Activated T-helper 2 cell treated with anti-CD3 and anti-CD28 coated beads, Interferon-gamma antibody, Interleukin-2, Interleukin-4, amounts not matched to agents 10 μg/mL and 5 μg/mL and 100 μg/mL, durations not matched to agents 14 hours and 24 hours and 36 hours (primary cell): ENCODE measurements at regions not wholly inside any gene's neighbourhood (a gene's known extent, or its start where the extent isn't known, plus 50 kb on each side); places are given as distances from the start of the nearest gene placed in this dataset.
"Not testable (repeated sequence)": the region's sequence is repeated elsewhere in the genome, so short reads cannot be mapped to it uniquely, and the experiment has no call there.

Source experiments
- DNase-seq: peaks from one replicate; pipeline ENCODE4 v3.0.0; 2021; ENCODE audit warnings: low spot score
- H3K27ac Mint-ChIP-seq: one replicate; pipeline ENCODE4 v1.8.0; 2021; ENCODE audit warnings: mixed read lengths
- H3K27me3 Mint-ChIP-seq: one replicate; pipeline ENCODE4 v1.8.0; 2021; ENCODE audit warnings: low read depth, mixed read lengths
- H3K36me3 Mint-ChIP-seq: one replicate; pipeline ENCODE4 v1.8.0; 2021; ENCODE audit warnings: low read depth, mixed read lengths
- H3K4me1 Mint-ChIP-seq: one replicate; pipeline ENCODE4 v1.8.0; 2021; ENCODE audit warnings: low read depth, mixed read lengths
- H3K4me3 Mint-ChIP-seq: one replicate; pipeline ENCODE4 v1.8.0; 2021; ENCODE audit warnings: low read depth, mild to moderate bottlenecking, moderate library complexity, mixed read lengths
- H3K9me3 Mint-ChIP-seq: one replicate; pipeline ENCODE4 v1.8.0; 2021; ENCODE audit warnings: mixed read lengths
- intact Hi-C: fragments of 100-400 bp; cut with micrococcal nuclease; formaldehyde crosslinking; loops from one replicate; pipeline ENCODE4 v1.15.1; 2023

- intact Hi-C loops: loop anchor here (5.0 to 10.0 kb wide), 5 partner anchors 114 to 436 kb away; no protein-coding TSS in a partner anchor
- Mint-ChIP-seq H3K9me3 (peaks cover 11% of the 10 kb centered on the region), H3K27ac (no peak overlapping the region), H3K36me3 (no peaks in the 10 kb centered on the region), H3K4me3 (no peak overlapping the region), H3K27me3 (peaks cover 4% of the 10 kb centered on the region), H3K4me1 (peaks cover 23% of the 10 kb centered on the region)
- no peak for DNase-seq
Observed at GRCh38 chr10:4240608-4241197, 455.7 kb upstream of the KLF6 start.

- no peak overlapping the region for H3K27ac Mint-ChIP-seq
- H3K4me3 Mint-ChIP-seq: no peak overlapping the region
- H3K27me3 Mint-ChIP-seq: peaks cover 9% of the 10 kb centered on the region
- peaks cover 18% of the 10 kb centered on the region for H3K4me1 Mint-ChIP-seq
- H3K36me3 Mint-ChIP-seq: no peaks in the 10 kb centered on the region
- peaks cover 11% of the 10 kb centered on the region for H3K9me3 Mint-ChIP-seq
- intact Hi-C loops: no loop called here
- DNase-seq: no peak
Observed at GRCh38 chr10:4239186-4239585, 454.2 kb upstream of the KLF6 start.

- H3K9me3 Mint-ChIP-seq: peaks cover 11% of the 10 kb centered on the region
- H3K27ac Mint-ChIP-seq, intact Hi-C loops, H3K27me3 Mint-ChIP-seq, H3K36me3 Mint-ChIP-seq, H3K4me3 Mint-ChIP-seq, H3K4me1 Mint-ChIP-seq, DNase-seq: not testable (repeated sequence)
Observed at GRCh38 chr10:4236905-4237304, 451.9 kb upstream of the KLF6 start.

DNA sequence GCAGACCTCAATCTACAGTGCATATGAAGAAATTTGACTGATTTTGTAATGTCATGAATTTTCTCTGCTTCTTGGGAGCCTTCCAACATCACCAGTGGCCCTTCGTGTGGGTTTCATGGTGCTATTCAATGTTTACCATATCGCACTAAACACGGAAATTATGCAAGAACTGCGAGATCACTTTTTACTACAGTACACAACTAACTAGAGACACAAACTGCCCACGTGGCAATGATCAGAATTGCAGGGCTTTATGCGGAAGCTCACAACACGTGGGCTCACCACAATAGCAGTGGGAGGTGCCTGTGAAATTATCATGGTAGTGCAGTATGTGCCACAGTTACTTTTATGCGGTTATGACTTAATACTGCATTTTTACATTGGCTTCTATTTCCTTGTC lies 449.7 kb upstream of the KLF6 start:
- H3K27me3 Mint-ChIP-seq: peaks cover 9% of the 10 kb centered on the region
- intact Hi-C loops: no loop called here
- H3K9me3 Mint-ChIP-seq: peaks cover 11% of the 10 kb centered on the region
- H3K4me3 Mint-ChIP-seq: no peak overlapping the region
- no peak for DNase-seq
- no peak overlapping the region for H3K27ac Mint-ChIP-seq
- H3K36me3 Mint-ChIP-seq: no peaks in the 10 kb centered on the region
- H3K4me1 Mint-ChIP-seq: peaks cover 4% of the 10 kb centered on the region

- Mint-ChIP-seq H3K27me3 (peaks cover 14% of the 10 kb centered on the region), H3K36me3 (no peaks in the 10 kb centered on the region), H3K4me1 (peaks cover 4% of the 10 kb centered on the region), H3K9me3 (peaks cover 3% of the 10 kb centered on the region), H3K27ac (no peak overlapping the region), H3K4me3 (no peak overlapping the region)
- intact Hi-C loops: no loop called here
- no peak for DNase-seq
Observed at GRCh38 chr10:4231439-4231838, 446.4 kb upstream of the KLF6 start.

DNA sequence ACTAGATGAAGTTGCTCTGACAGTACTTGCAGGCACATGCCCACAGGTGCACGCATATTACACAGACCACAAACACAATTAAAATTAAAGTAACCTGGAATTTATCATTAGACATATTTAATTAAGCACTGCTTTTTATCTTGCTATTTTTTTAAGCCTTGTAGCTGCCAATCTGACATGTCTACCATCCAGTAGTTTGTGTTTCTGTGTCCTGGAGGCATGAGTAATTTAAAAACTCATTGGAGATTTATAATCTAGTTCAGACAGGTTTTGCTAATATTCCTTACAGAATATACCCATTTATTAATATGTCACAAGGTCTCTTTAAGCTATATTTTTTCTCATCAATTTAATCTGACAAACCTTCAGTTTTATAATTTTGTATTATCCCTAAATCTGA lies 445.0 kb upstream of the KLF6 start:
- H3K9me3 Mint-ChIP-seq: no peaks in the 10 kb centered on the region
- peaks cover 11% of the 10 kb centered on the region for H3K27me3 Mint-ChIP-seq
- no peak for DNase-seq
- H3K36me3 Mint-ChIP-seq: no peaks in the 10 kb centered on the region
- intact Hi-C loops: no loop called here
- no peak overlapping the region for H3K27ac Mint-ChIP-seq
- no peak overlapping the region for H3K4me3 Mint-ChIP-seq
- H3K4me1 Mint-ChIP-seq: peaks cover 4% of the 10 kb centered on the region

- Mint-ChIP-seq H3K36me3 (no peaks in the 10 kb centered on the region), H3K4me1 (no peaks in the 10 kb centered on the region), H3K9me3 (no peaks in the 10 kb centered on the region), H3K27me3 (peaks cover 11% of the 10 kb centered on the region), H3K4me3 (no peak overlapping the region), H3K27ac (no peak overlapping the region)
- DNase-seq: no peak
- intact Hi-C loops: no loop called here
Observed at GRCh38 chr10:4229106-4229505, 444.1 kb upstream of the KLF6 start.

GRCh38 chr10:4227586-4227985 lies 442.6 kb upstream of the KLF6 start:
- no peak overlapping the region for H3K27ac Mint-ChIP-seq
- intact Hi-C loops: no loop called here
- H3K9me3 Mint-ChIP-seq: no peaks in the 10 kb centered on the region
- H3K4me1 Mint-ChIP-seq: no peaks in the 10 kb centered on the region
- H3K27me3 Mint-ChIP-seq: peaks cover 11% of the 10 kb centered on the region
- no peaks in the 10 kb centered on the region for H3K36me3 Mint-ChIP-seq
- H3K4me3 Mint-ChIP-seq: no peak overlapping the region
- DNase-seq: no peak

DNA sequence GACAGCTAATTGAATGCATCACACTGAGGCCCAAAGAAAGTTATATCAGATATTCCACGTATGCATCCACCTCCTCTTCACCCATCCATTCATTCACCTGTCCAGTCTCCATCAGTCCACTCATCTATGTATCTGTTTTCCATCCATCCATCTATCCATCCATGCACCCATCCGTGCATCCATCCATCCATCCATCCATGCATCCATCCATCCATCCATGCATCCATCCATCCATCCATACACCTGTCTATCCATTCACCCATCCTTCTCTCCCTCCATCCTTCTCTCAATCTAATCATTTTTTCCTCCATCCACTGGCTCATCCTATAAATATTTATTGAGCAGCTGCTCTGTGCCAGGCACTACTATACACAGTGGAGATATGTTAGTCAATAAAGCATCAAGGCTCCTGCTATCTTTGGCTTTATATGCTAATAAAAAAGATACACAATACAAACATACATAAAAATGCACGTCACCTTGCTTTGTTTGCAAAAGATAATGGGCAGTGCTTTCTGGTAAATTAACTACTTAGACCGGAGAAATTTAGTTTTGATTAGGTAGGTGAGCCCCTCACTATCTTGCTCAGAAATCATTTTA lies 442.0 kb upstream of the KLF6 start:
- no peaks in the 10 kb centered on the region for H3K9me3 Mint-ChIP-seq
- H3K4me1 Mint-ChIP-seq: no peaks in the 10 kb centered on the region
- peaks cover 11% of the 10 kb centered on the region for H3K27me3 Mint-ChIP-seq
- intact Hi-C loops: no loop called here
- DNase-seq: no peak
- no peak overlapping the region for H3K4me3 Mint-ChIP-seq
- no peak overlapping the region for H3K27ac Mint-ChIP-seq
- no peaks in the 10 kb centered on the region for H3K36me3 Mint-ChIP-seq

DNA sequence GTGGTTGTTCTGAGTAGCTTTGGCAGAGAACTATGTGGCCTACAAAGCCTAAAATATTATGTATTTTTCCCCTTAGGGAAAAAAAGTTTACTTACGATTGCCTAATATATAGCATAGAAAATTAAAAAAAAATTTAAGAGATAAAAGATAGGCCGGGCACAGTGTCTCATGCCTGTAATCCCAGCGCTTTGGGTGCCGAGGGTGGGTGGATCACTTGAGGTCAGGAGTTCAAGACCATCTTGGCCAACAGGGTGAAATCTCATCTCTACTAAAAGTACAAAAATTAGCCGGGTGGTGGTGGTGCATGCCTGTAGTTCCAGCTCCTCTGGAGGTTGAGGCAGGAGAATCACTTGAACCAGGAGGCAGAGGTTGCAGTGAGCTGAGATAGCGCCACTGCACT lies 439.2 kb upstream of the KLF6 start:
- Mint-ChIP-seq H3K9me3 (no peaks in the 10 kb centered on the region), H3K4me3 (no peak overlapping the region), H3K27ac (no peak overlapping the region), H3K36me3 (no peaks in the 10 kb centered on the region), H3K27me3 (peaks cover 15% of the 10 kb centered on the region), H3K4me1 (peaks cover 4% of the 10 kb centered on the region)
- intact Hi-C loops: no loop called here
- no peak for DNase-seq

GRCh38 chr10:4221310-4221709 lies 436.3 kb upstream of the KLF6 start:
- H3K9me3 Mint-ChIP-seq, H3K36me3 Mint-ChIP-seq, DNase-seq, H3K4me3 Mint-ChIP-seq, intact Hi-C loops, H3K4me1 Mint-ChIP-seq, H3K27ac Mint-ChIP-seq: not testable (repeated sequence)
- peaks cover 23% of the 10 kb centered on the region for H3K27me3 Mint-ChIP-seq

DNA sequence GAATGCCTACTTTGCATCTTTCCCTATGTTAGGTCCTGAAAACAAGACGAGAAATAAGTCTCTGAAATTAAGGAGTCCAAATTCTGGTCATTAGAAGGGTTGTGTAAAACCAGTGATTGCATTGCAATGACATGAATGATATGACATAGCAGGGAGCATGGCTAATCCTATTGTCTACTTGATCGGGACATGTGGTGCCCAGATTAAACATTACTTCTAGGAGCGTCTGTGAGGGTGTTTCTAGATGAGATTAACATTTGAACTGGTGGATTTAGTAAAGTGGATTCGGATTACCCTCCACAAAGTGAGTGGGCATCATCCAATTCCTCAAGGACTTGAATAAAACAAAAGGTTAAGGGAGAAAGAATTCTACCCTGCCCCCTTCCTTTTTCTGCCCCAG lies 434.9 kb upstream of the KLF6 start:
- Mint-ChIP-seq H3K9me3 (no peaks in the 10 kb centered on the region), H3K36me3 (no peaks in the 10 kb centered on the region), H3K4me1 (peaks cover 8% of the 10 kb centered on the region), H3K27ac (no peak overlapping the region), H3K27me3 (peaks cover 24% of the 10 kb centered on the region), H3K4me3 (no peak overlapping the region)
- DNase-seq: no peak
- intact Hi-C loops: no loop called here

GRCh38 chr10:4217653-4218052 lies 432.6 kb upstream of the KLF6 start:
- no peak overlapping the region for H3K4me3 Mint-ChIP-seq
- H3K27ac Mint-ChIP-seq: no peak overlapping the region
- DNase-seq: no peak
- intact Hi-C loops: no loop called here
- H3K27me3 Mint-ChIP-seq: peaks cover 28% of the 10 kb centered on the region
- no peaks in the 10 kb centered on the region for H3K36me3 Mint-ChIP-seq
- no peaks in the 10 kb centered on the region for H3K9me3 Mint-ChIP-seq
- H3K4me1 Mint-ChIP-seq: peaks cover 8% of the 10 kb centered on the region

DNA sequence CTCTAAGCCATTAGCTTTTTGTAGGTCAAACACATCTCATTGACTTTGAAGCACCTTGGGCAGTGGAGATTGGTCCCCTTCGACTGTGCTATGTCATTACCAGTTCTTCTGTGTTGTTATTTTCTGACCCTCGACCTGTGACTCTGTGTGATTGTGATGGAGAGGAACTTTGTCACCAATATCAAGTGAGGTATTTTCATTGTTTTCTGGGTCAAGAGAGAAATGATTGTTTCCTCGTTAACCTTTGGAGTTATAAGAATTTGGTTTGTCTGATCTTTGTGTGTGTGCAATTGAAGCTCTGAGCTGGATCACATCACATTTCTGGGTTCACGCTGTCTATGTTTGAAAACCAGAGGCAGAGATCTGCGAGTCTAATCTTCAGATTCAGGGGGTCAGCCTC lies 432.2 kb upstream of the KLF6 start:
- intact Hi-C loops: no loop called here
- H3K36me3 Mint-ChIP-seq: no peaks in the 10 kb centered on the region
- H3K9me3 Mint-ChIP-seq: no peaks in the 10 kb centered on the region
- H3K4me1 Mint-ChIP-seq: peaks cover 8% of the 10 kb centered on the region
- H3K27ac Mint-ChIP-seq: no peak overlapping the region
- peaks cover 28% of the 10 kb centered on the region for H3K27me3 Mint-ChIP-seq
- no peak overlapping the region for H3K4me3 Mint-ChIP-seq
- no peak for DNase-seq
